B cell (primary cell): ENCODE measurements at regions not wholly inside any gene's neighbourhood (a gene's known extent, or its start where the extent isn't known, plus 50 kb on each side); places are given as distances from the start of the nearest gene placed in this dataset.

ENCODE experiments used
- ATAC-seq: fragments of 200-7000 bp; cut with Tn5 transposase; one replicate; pipeline ENCODE4 v1.10.0; 2021; ENCODE audit warnings: low read depth, mild to moderate bottlenecking, moderate number of reproducible peaks, moderate library complexity
- CTCF ChIA-PET: fragments of 350-600 bp; sonication (Branson Sonifier 250); formaldehyde crosslinking; loops from one replicate; lab custom pipeline; 2021; ENCODE audit warnings: antibody characterized with exemption, inconsistent platforms; lab: Charles Lee
- POLR2A ChIA-PET: fragments of 350-600 bp; sonication (Branson Sonifier 250); formaldehyde crosslinking; loops from one replicate; lab custom pipeline; 2021; ENCODE audit warnings: antibody characterized with exemption; lab: Charles Lee
- DNase-seq: peaks from one replicate; pipeline ENCODE4 v3.0.0; 2013
- H2AFZ ChIP-seq: 2 replicates; pipeline ENCODE4 v1.6.1; 2012; ENCODE audit warnings: mild to moderate bottlenecking, low read depth, low read length; ENCODE audit not compliant: insufficient read depth, poor library complexity, severe bottlenecking
- H3K27ac ChIP-seq, 2 donors: 1 replicate in 1 of 2; 2 replicates in 1 of 2; pipeline ENCODE4 v1.5.1; 2012 to 2013; ENCODE audit warnings: low read length in 2 of 2, mild to moderate bottlenecking in 2 of 2, moderate library complexity in 1 of 2
- H3K27me3 ChIP-seq, 4 experiments: fragments of 200-600 bp in 1 of 4; sonication (generic) in 1 of 4; replicated peaks in 1 of 4; 1 replicate in 2 of 4; 2 replicates in 2 of 4; pipeline versions ENCODE4 v1.6.1 to v1.7.0; 2013 to 2016; ENCODE audit warnings: low read length in 3 of 4, mild to moderate bottlenecking in 2 of 4, mixed read lengths in 1 of 4, moderate library complexity in 1 of 4; ENCODE audit not compliant: insufficient read depth in 4 of 4, control insufficient read depth in 3 of 4; ENCODE audit errors: control extremely low read depth in 1 of 4
- H3K36me3 ChIP-seq, 2 experiments: replicated peaks in 1 of 2; 1 replicate in 1 of 2; 2 replicates in 1 of 2; pipeline versions ENCODE4 v1.6.1 to v1.7.1; 2013; ENCODE audit warnings: low read length in 1 of 2; ENCODE audit not compliant: insufficient read depth in 2 of 2, control insufficient read depth in 1 of 2; ENCODE audit errors: control extremely low read depth in 1 of 2, extremely low read depth in 1 of 2
- H3K4me1 ChIP-seq, 2 donors: fragments of 200-600 bp in 1 of 2; sonication (generic) in 1 of 2; 1 replicate in 1 of 2; 2 replicates in 1 of 2; pipeline versions ENCODE4 v1.5.1 to v1.6.1; 2013 to 2017; ENCODE audit warnings: low read length in 2 of 2; ENCODE audit not compliant: control insufficient read depth in 2 of 2, insufficient read depth in 2 of 2
- H3K4me2 ChIP-seq: replicated peaks from 2 replicates; pipeline ENCODE3; 2012; ENCODE audit warnings: mild to moderate bottlenecking, low read depth, low read length; ENCODE audit not compliant: poor library complexity, severe bottlenecking
- H3K4me3 ChIP-seq, 5 experiments: fragments of 200-600 bp in 1 of 5; sonication (generic) in 1 of 5; 1 replicate in 3 of 5; 2 replicates in 2 of 5; pipeline versions ENCODE4 v1.5.1 to v1.7.0; 2011 to 2016; ENCODE audit warnings: low read length in 4 of 5, mild to moderate bottlenecking in 4 of 5, low read depth in 2 of 5, control low read depth in 1 of 5, moderate library complexity in 1 of 5; ENCODE audit not compliant: insufficient read depth in 1 of 5; ENCODE audit errors: control extremely low read depth in 1 of 5, extremely low read depth in 1 of 5
- H3K79me2 ChIP-seq: fragments of 200-600 bp; sonication (generic); one replicate; pipeline ENCODE4 v1.6.0; 2016; ENCODE audit warnings: low read length; ENCODE audit not compliant: control insufficient read depth, insufficient read depth
- H3K9ac ChIP-seq: fragments of 200-600 bp; sonication (generic); 2 replicates; pipeline ENCODE4 v1.6.1; 2017; ENCODE audit warnings: mild to moderate bottlenecking, low read length, moderate library complexity
- H3K9me3 ChIP-seq, 3 donors: one replicate each; pipeline versions ENCODE4 v1.6.1 to v1.7.1; 2013; ENCODE audit warnings: low read length in 2 of 3; ENCODE audit not compliant: control insufficient read depth in 2 of 3, insufficient read depth in 1 of 3; ENCODE audit errors: control extremely low read depth in 1 of 3
- H4K20me1 ChIP-seq: 2 replicates; pipeline ENCODE4 v1.6.0; 2012; ENCODE audit warnings: mild to moderate bottlenecking, low read length; ENCODE audit not compliant: insufficient read depth, control insufficient read depth, poor library complexity, severe bottlenecking
- H3K27ac Mint-ChIP-seq: one replicate; pipeline ENCODE4 v1.8.0; 2021; ENCODE audit warnings: mixed read lengths
- H3K27me3 Mint-ChIP-seq: one replicate; pipeline ENCODE4 v1.8.0; 2021; ENCODE audit warnings: mixed read lengths
- H3K4me1 Mint-ChIP-seq: one replicate; pipeline ENCODE4 v1.8.0; 2021; ENCODE audit warnings: mixed read lengths
- H3K4me3 Mint-ChIP-seq: one replicate; pipeline ENCODE4 v1.8.0; 2021; ENCODE audit warnings: mixed read lengths
- H3K9me3 Mint-ChIP-seq: one replicate; pipeline ENCODE4 v1.8.0; 2022; ENCODE audit warnings: mixed read lengths; ENCODE audit not compliant: insufficient read depth
- CTCF ChIP-seq: fragments of 200-600 bp; IDR thresholded peaks from one replicate; pipeline ENCODE4 v1.8.0; 2022; ENCODE audit warnings: antibody characterized with exemption, mild to moderate bottlenecking
- EZH2 ChIP-seq: IDR thresholded peaks from 2 replicates; pipeline ENCODE4 v1.6.1; 2012; ENCODE audit warnings: borderline replicate concordance, low read depth, mild to moderate bottlenecking, moderate library complexity, low read length; ENCODE audit not compliant: insufficient read depth, poor library complexity, severe bottlenecking
- WGBS: methylation state at CpG from one replicate; pipeline ENCODE4 v1.1.5; 2013; ENCODE audit warnings: missing lambda C conversion rate; ENCODE audit not compliant: insufficient coverage; 5-methylcytosine and 5-hydroxymethylcytosine counted together
- intact Hi-C: fragments of 100-400 bp; cut with micrococcal nuclease; formaldehyde crosslinking; loops from one replicate; pipeline ENCODE4 v1.10.0; 2022

- POLR2A ChIA-PET = no interaction called here
Observed at GRCh38 chr14:71737760-71738159, 194.5 kb upstream of the RGS6 start.

More at GRCh38 chr14:71737760-71738159, 194.5 kb upstream of the RGS6 start:
- Mint-ChIP-seq H3K27ac (no peak overlapping the region), H3K4me3 (no peak overlapping the region), H3K27me3 (no peaks in the 10 kb centered on the region), H3K9me3 (no peaks in the 10 kb centered on the region), H3K4me1 (no peaks in the 10 kb centered on the region)
- Histone ChIP-seq H3K4me3 (no peak overlapping the region), H4K20me1 (no peaks in the 10 kb centered on the region), H3K4me2 (no peak overlapping the region), H3K27ac (no peak overlapping the region), H3K79me2 (no peaks in the 10 kb centered on the region), H3K4me1 (no peaks in the 10 kb centered on the region), H2AFZ (no peak overlapping the region), H3K9ac (no peak overlapping the region), H3K9me3 (no peaks in the 10 kb centered on the region), H3K36me3 (peaks cover 2 to 62% of the 10 kb centered on the region in 2 experiments), H3K27me3 (no peaks in the 10 kb centered on the region)
- DNase-seq (no peak), ATAC-seq (no peak)
- no CpG with 5 or more reads among the region's 3 CpGs for WGBS
- CTCF ChIA-PET = interaction anchor here (1.0 to 2.5 kb wide), 4 partner anchors 13 to 634 kb away, joined by 3 to 10 read pairs (median 8); no protein-coding TSS in a partner anchor
- no peak for TF ChIP-seq EZH2
- no peak for TF ChIP-seq CTCF
- intact Hi-C loops = no loop called here
